HG03135 (cell line): ENCODE measurements at regions not wholly inside any gene's neighbourhood (a gene's known extent, or its start where the extent isn't known, plus 50 kb on each side); places are given as distances from the start of the nearest gene placed in this dataset.
"Not testable (repeated sequence)": the region's sequence is repeated elsewhere in the genome, so short reads cannot be mapped to it uniquely, and the experiment has no call there.

ENCODE experiments used
- ATAC-seq: cut with Tn5 transposase; IDR thresholded peaks from one replicate; pipeline ENCODE4 v1.9.1; 2021; ENCODE audit warnings: mild to moderate bottlenecking, moderate library complexity; ENCODE audit not compliant: unreplicated experiment

DNA sequence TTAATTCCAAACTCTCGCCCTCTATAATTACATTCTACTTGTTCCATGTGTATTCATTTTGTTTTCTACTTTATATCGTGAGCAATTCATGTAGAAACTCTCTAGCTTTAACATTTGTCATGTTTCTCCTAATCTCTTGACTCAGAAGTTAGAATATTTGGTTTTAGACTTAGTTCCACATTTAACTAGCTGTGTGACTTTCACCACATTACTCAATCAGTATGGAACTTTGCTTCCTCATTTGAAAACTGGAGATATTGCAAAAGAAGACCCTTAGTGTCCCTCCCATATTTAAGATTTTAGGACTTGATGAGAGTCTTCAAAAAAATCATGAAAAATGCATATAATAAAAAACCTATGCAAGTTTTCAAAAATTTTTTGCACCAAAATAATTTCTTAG lies 447.5 kb downstream of the GXYLT1 start:
- no peak for ATAC-seq

DNA sequence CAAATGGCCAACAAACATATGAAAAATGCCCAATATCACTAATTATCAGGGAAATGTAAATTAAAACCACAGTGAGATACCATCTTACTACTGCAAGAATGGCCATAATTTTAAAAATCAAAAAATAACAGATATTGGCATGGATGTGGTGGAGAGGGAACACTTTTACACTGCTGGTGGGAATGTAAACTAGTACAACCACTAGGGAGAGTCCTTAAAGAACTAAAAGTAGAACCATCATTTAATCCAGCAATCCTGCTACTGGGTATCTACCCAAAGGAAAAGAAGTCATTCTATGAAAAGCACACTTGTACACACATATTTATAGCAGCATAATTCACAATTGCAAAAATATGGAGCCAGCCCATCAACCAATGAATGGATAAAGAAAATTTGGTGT lies 459.7 kb downstream of the GXYLT1 start:
- ATAC-seq = no peak

DNA sequence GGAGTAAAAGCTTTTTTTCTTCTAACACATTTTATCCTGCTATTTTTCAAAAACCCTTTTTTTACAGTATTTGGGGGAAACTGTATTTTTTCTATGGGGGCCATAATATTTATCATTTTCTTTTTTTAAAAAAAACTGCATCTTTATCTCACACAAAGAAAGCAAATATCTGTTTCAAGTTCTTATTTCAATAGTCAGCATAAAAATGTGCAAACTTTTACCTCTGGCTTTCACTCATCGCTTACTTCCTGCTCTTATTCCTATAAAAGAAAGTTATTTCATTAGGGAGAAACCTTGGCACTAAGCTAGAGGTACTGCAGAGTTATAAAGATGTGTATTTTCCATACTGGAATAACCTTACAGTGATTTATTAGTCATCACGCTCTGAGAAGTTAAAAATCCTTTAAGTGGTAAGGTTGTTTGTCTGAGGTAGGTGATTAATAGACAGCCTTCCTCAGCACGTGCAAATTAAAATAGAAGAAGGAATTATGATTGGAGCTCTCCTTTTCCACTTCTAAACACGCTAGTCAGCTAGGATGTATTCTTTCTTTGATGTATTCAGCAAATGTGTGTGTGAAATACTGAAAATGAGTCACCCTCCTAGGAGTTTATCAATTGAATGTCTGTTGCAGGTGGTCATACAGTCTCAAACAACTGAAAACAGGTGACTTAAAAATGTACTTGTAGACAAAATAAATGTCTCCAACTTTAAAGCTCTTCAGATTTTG lies 461.0 kb downstream of the GXYLT1 start:
- ATAC-seq = no peak

DNA sequence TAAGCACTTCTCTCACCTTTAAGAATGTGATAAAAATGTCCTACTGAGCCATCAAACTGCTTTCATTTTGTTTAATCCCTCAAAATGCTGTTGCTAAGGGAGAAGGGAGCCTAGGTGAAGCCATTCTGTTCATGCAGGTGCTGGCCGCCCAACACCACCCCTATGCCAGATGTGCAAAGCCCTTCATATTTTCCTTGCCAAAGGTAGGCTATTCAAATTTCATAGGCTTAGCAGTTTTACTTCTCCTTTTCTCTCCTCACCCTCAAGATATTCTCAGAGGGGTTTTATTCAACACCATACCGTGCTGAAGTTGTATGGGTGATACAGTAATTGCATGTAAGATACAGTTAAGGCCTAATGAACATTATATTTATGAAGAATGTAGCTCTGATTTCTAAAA lies 461.7 kb downstream of the GXYLT1 start:
- no peak for ATAC-seq

DNA sequence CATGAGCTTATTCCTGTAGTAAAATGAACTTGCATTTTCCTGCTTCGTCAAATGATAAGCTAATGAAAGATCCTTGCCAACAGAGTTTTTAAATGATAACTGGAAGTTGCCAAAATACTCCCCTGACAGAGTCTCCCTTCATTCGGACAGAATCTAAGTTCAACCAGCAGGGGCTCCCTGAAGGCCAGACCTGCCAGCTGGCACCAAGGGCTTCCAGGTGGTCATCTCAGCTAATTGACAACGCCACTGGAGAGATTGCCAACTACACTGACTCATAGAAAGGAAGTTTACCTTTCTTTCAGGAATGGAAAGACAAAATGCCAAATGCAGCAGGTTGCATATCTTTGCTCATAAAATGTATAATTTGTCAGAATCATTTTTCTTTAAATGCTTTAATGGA lies 462.8 kb downstream of the GXYLT1 start:
- no peak for ATAC-seq

DNA sequence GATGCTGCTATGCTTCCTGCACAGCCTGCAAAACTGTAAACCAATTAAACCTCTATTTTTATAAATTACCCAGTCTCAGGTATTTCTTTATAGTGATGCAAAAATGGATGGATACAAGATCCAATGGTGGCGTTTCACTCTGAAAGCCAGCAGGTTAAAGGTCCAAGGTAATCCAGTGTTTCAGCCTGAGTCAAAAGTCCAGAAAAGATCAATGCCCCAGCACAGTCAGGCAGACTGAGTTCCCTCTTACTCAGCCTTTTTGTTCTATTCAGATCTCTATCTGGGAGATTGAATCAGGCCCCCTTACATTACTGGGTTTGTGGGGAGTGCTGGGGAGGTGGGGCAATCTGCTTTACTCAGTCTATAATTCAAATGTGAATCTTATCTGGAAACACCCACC lies 464.5 kb downstream of the GXYLT1 start:
- ATAC-seq = no peak

DNA sequence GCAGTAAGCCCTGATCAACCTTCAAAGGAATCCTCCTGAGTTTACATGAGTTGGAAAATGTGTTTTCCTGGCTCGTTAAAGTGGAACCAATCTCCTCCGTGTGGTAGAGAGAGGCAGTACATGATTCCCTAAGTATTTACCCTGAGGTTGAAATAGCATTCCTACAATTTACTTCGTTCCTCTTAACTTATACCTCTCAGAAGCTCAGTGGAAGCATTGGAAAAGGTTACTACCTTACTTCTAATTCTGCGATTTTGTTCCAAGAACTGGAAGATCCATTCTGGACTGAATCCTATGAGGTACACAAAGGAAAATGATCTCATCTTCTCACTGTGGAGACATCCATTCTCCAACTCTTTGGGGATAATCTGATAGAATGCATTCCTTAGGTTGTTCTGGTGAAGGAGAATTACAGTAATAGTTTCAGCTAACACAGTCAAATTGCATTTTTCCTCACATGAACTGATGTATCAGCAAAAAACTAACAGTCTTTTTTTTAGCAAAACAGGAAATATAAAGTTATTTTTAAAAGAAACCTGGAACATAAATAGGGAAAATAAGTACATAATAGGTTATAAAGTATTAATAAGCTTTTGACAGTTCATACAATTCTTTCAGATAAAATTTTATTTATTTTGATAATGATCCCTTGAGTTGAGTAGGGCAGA lies 475.6 kb downstream of the PDZRN4 start:
- ATAC-seq = no peak

DNA sequence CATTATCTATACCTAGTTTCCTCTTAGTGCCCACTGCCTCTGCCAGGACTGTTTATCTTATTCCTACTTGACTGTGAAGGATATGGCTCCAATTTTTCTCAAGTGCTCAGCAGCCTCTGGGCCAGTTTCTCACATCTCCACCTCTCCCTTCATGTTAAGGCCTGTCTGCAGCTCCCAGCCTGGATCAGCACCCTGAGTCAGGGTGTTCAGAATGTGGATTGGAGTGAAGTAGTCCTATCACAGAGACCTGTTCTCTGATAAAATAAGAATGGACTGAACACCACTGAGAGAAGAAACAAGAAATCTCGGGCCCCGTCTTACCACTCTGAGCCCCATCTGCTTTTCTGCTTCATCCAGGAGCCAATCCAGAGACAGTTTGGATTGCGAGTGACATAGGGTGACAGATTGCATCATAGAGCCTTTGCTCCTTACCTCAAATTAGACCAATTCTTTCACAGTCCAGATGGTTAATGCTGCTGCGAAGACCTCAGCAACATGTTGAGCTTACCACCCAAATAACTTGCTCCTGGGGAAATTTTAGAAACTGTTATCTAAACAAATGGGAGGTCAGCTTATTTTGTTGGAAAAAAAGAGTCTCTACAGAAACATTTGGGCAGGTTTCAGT lies 473.1 kb downstream of the PDZRN4 start:
- ATAC-seq = no peak

DNA sequence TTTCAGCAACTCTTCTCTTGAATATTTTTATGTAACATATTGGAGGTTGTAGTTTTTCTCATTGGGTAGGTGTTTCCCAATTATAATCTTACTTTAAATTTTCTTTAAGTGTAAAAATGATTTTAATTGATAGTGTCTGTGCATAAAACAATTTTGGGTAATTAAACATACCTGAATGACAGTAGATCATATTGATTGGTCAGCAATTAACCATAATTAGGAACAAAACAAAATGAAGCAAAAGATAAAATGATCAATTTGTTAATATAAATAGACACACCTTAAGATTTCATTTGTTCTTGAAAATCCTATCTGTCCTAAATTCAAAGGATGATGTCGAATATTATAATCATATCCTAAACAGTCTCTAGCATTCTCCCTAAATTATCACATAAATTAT lies 468.3 kb downstream of the PDZRN4 start:
- ATAC-seq = no peak

DNA sequence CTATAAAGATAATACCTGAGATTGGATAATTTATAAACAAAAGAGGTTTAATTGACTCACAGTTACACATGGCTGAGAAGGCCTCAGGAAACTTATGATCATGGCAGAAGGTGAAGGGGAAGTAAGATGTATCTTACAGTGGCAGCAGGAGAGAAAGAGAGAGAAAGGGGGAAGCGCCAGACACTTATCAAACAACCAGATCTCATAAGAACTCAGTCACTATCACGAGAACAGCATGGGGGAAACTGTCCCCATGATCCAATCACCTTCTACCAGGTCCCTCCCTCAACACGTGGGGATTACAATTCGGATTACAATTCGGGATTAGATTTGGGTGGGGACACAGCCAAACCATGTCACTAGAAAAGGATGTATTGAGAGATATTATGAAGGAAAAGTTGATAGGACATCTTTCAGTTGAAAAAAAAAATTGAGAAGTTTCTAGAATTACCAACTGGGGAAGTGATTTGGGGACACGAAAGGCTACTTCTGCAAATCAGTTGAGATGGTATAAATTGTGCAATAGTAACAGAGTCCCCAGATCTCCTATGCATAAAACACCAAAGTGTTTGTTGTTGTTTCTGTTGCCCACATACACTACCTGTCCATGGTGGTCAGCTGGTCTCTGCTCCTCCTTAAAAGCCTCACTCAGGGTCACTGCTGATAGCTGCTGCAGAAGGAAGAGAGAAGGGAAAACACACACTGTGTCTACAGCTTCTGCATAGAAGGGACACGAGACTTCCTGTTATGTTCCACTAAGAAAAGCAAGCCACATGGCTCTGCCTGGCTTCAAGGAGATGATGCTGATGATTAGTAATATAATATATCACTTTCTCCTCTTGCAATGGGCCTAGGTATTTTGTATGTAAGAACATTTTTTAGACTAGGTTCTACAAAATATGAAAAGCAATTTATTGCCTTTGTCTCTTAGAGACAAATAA lies 465.5 kb downstream of the PDZRN4 start:
- ATAC-seq = no peak

DNA sequence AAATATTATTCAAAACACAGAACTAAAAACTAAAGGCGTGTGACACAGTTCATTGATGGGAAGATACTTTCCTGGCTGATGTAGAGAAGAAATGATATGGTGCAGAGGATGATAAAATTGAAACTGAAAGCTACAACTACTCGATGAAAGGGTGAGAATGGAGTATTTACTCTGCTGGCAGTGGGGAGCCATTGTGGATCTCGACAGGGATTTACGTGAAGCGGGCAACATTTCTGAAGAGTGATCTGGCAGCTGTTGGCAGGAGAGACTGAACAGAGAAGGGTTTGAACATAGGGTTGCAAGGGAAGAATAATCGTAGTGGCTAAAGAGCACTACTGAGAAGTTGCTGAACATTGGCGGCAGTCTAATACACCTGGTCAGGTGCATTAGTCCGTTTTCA lies 464.9 kb downstream of the PDZRN4 start:
- no peak for ATAC-seq

DNA sequence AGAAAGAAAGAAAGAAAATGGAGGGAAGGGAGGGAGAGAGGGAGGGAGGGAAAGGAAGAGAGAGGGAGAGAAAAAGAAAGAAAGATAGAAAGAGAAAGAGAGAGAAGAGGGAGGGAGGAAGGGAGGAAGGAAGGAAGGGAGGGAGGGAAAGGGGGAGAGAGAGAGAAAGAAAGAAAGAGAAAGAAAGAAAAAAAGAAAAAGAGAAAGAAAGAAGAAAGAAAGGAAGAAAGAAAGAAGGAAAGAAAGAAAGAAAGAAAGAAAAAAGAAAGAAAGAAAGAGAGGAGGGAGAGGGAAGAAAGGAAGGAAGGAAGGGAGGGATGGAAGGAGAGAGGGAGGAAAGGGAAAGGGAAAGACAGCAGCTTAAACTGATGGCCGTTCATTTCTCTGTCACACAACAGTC lies 457.5 kb downstream of the PDZRN4 start:
- ATAC-seq = no peak

DNA sequence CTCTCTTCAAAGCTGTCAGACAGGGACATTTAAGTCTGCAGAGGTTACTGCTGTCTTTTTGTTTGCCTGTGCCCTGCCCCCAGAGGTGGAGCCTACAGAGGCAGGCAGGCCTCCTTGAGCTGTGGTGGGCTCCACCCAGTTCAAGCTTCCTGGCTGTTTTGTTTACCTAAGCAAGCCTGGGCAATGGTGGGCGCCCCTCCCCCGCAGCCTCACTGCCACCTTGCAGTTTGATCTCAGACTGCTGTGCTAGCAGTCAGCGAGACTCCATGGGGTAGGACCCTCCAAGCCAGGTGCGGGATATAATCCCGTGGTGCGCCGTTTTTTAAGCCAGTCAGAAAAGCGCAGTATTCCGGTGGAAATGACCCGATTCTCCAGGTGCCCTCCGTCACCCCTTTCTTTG lies 454.7 kb downstream of the PDZRN4 start:
- not testable (repeated sequence) for ATAC-seq

DNA sequence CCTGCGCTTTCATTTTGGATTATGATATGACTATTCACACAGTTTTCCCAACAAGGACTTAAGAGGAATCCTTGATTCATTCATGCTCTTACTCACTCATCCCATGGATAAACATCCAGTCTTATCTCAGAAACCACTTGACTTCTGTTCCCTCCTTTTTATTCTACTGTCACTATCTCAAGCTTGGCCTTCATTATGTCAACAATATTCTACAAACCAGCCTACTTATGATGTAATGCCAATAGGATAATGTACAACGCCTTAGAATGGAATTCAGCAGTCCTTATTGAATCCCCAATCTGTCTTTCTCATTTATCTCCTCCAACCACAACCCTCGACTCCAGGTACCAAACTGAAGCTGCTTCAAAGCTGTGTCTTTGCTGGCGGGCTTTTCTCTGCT lies 448.5 kb downstream of the PDZRN4 start:
- ATAC-seq = no peak

DNA sequence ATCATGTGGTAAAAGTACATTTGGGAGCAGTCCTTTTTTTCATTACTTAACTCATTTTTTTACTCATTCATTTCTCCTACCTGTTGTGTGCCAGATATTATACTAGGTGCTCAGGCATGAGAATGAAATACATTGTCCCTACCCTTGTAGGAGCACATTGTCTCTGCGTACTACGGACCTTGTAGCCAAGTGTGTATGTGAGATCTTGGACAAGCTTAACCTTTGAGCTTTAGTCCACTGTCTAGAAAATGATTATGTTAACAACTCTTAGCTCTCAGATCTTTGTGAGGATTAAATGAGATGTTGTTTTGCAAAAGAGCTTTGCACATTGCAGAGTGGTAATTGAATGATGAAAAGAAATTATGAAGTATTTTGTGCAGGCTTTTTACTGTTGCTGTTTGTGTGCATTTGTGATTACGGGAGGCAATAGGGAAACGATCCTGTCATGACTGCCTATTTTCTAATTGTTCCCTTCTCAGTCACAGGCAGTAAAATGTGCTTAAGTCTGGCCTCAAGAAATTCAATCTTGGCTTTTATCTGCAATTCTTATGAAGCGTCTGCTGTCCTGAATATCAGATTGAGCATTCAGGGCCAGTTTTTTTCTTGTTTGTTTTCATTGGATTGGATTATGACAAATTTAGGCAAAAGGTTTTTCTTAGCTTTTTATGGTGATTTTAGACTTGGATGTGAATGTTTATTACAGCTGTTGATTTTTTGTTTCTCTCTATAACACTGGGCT lies 447.7 kb downstream of the PDZRN4 start:
- ATAC-seq = no peak

DNA sequence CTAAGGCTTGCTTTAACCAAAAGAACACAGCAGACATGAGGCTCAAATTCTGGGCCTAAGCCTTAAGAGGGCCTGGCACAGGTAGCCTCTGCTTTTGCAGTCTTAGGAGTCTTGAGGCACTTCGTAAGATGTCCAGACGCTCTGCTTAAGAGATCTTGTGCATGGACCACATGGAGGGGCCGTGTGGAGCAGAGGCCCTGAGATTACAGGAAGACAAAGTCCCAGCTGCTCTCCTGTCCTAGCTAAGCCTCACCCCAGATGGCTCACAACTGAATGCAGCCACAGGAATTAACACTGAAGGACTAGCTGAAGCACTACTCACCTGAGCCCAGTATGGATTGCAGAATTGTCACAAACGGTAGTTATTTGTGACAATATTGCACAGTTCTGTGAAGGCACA lies 446.0 kb downstream of the PDZRN4 start:
- ATAC-seq = no peak

DNA sequence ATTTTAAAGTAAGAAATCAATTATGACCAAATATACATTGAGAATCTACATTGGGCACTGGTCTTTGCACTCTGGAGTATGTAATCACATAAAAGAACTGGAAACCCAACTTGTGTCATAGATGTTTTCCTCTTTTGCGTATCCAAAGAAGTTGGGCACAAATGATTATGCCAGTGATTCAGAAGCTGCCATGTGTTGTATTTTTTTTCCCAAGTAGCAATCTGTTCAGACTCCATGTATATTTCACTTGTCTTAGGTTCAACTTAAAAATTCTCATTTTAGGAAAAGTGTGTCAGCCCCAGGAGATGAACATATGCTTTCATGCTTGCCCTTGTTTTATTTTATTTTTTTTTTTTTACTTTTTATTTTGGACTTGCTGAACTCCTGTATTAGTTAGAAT lies 441.5 kb downstream of the PDZRN4 start:
- no peak for ATAC-seq

DNA sequence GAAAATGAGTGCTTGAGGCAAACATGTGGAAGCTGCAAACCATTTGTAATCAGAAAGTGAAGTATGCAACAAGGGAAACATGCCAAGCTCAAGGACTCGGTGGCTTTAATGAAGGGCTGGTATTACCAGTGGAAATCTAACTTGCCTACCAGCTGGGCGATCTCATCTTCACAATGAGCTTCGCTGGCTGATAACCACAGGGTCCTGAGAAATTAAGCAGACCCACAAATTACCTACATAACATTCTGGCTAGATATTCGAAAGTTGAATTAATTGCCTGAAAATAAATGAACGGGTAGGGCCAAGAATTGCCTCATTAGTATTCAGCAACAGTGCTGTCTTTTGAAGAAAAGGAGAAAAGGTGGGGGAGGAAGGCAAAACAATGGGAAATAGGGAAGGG lies 439.4 kb downstream of the PDZRN4 start:
- ATAC-seq = no peak

DNA sequence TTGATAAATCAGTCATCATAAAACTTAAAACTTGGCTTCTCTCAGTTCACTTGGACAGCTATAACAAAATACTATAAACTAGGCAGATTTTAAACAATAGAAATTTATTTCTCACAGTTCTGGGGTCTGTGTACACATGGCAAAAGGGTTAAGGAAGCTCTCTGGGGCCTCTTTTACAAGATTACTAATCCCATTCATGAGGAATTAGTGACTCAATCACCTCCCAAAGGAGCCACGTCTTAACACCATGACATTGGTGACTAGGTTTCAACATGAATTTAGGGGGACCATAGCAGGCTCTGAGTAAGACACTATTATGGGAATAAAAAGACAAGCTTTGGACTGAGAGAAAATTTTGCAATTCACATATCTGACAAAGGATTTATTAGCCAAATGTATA lies 436.5 kb downstream of the PDZRN4 start:
- no peak for ATAC-seq
